ENCODE measurements at regions not wholly inside any gene's neighbourhood (a gene's known extent, or its start where the extent isn't known, plus 50 kb on each side); places are given as distances from the start of the nearest gene placed in this dataset.
A peak's percentile ranks its signal among the peaks of the same experiment; 100 is the strongest.

DNA sequence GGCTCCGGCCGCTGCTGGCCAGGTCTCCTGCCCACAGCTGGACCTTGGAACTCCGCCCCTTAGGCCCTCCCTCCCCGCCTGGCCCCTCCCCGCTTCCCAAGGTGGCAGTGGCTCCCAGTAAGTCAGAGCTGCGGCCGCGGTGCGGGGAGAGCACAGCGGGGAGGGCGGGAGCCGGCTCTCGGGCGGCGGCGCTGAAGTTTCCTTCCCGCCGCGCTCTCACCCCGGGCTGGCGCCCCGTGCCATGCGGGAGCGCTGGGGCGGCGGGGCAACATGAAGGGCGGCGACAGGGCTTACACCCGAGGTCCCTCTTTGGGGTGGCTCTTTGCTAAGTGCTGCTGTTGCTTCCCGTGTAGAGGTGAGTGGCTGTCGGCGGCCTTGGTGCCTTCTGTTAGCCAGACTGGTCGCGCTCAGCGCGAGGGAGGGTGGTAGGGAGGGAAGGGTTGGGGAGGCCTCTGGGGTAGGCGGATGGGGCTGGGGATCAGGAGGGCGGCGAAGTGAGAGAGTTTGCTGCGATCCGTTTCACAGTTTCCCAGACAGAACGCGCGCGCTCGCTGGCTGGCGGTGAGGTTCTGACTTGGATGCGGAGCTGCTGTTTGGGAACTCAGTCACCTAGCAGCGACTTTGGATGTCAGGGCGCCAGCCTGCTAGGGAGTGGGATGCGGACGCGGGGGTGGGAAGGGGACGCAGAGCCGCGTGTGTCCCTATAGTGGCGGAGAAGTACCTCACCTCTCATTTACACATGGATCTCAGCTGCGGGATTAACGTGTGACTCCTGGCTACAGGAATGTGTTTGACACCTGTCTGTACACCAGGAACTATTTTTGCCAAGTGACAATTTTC, 145.5 kb upstream of the UMPS start:
- intact Hi-C loops (cut with DNase I): no loop called here
- ATAC-seq (peak; percentile 76), DNase-seq (ENCODE audit: low spot score) (peak; percentile 66)

DNA sequence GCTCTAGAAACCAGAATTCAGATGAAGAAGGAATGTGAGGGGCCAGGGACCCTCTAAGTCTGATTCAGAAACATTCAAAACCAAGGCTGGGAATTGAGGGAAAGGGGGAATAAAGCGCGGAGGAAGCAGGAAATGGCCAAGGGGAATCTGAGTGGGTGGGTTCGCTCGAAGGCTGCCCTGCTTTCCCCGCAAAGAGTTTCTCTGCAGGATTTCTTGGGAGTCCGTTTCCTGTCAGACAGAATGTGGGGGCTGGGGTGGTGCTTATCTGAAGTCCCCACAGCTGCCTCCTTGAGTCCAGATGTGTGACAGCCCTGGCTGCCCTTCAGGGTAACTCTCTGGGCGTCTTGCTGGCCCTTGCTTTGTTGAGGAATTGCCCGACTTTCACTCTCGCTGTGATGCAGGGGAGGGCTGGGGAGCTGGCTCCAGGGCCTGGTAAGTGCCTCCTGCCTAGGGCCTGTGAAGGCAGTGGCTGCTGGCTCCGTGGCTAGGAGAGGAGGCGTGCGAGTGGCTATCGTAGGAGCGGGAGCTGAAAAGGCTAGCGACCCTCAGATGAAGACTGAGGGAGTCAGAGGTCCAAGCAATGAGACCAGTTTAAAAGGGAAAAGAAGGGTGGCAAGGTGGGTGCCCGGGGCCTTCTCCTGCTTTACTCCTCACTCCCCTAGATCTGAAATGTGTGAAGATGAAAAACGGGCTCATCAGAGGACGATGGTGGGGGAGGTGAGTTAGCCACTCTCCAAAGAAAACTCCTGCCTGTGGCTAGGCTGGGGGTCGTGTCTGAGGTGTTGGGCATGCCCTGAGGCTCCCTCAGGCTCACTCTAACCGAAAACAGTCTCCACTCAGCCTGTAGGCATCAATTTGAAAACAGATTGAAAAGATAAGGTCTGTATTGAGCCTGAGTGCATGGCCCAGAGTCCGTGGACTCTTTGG, 143.9 kb upstream of the UMPS start:
- intact Hi-C loops (cut with DNase I): no loop called here
- no peak for ATAC-seq
- DNase-seq (ENCODE audit: low spot score): no peak

DNA sequence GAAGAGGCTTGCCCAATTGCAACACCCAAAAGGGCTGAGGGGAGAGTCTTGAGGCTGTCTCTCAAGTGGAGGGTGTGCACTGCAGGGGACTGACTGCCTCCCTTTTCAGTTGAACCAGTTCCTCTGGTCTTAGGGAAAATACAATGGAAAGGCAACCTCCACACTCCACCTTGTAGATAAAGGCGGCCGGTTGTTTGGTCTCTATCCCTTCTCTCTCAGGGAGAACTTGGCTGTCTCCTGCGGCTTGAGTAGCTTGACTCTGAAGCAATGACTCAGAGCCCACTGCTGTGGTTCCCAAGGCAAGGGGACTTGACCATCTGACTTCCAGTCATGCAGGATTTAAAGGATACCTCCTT, 143.2 kb upstream of the UMPS start:
- DNase-seq (ENCODE audit: low spot score): no peak
- intact Hi-C loops (cut with DNase I): no loop called here
- no peak for ATAC-seq

DNA sequence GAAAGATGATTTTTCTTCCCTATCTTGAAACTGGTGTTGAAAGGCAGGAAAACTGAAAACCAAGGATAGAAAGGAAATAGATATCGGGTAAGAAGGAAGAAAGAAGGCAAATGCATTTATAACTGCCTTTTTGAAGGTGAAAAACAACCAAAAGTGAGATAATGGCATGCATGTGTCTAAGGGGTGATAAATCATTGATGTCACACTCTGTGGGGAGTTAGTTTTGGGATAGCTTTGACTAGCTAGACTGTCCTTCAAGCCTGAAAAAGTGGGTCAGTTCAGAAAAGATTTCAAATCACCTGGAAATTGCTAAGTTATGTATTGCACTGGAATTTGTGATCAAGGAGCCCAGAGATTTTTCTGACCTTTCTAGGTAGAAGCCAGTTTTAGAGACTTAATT, 142.2 kb upstream of the UMPS start:
- DNase-seq (ENCODE audit: low spot score) (no peak), ATAC-seq (no peak)
- intact Hi-C loops (cut with DNase I): no loop called here

DNA sequence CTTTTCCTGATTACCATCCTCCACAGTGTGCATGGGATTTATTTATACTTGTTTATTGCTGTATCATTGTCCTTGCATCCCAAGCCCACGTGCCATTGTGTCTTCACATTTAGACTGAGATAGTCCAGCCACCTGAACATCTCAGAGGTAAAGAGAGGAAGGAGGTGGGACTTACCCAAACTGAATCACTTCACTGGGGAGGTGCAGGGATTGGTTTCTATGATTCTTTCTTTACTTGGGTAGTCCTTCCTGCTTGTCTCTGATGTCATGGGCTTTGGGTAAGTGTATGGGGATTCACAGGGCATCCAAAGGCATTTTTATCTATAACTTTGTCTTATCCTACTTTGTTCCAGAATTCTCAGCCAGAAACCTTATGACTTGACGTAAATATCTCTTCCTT, 141.5 kb upstream of the UMPS start:
- intact Hi-C loops (cut with DNase I): no loop called here
- DNase-seq (ENCODE audit: low spot score): no peak
- ATAC-seq: no peak

DNA sequence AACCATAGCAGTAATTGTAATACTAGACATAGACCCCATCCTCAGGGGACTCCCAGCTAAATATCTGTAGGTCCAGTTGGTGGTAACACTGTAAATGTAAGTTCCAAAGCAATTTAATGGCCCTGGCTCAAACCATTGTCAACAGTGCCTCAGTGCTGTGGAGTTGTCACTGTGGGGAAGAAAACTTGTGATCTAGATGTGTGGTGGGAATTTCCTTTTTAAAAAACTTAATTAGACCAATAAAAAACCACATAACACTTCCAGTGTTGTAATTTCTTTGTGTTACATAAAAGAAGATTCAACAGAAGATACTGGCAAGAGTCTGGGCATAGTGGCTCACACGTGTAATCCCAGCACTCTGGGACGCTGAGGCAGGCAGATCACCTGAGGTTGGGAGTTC, 138.6 kb upstream of the UMPS start:
- ATAC-seq: no peak
- DNase-seq (ENCODE audit: low spot score): no peak
- intact Hi-C loops (cut with DNase I): no loop called here

DNA sequence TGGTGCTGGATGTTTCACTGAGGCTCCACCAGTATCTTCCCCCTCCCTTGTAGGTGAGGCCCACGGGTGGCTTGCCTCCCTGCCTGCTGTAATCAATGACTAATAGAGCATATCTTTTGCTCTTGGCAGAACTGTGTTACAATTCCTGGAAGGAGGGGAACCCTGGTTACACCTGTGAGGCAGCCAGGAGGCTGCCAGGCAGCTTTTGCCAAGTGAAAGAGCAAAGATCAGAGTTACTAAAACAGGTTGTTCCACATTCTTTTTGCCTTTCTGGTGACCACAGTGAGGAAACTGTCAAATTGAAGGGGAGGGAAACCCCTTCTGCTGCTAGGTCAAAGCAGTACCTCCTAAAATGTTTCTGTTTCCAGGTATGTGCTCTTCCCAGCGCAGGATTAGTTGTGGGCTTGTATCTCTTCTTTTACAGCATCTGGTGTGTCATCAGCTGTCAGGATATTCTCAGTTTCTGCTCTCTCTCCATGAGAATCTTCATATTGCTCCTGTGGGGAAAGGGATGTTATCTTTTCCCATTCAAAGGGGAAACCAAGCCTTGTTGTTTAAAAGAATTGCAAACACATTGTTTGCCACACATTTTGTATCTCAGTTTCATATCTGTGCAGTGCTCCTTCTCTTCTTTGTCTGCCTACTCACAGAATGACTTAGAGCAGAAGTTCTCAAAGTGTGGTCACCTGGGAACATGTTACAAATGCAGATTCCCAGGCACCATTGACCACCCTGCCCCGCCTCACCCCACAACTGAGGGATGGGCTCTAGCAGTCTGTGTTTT, 137.4 kb upstream of the UMPS start:
- intact Hi-C loops (cut with DNase I): no loop called here
- no peak for ATAC-seq
- no peak for DNase-seq (ENCODE audit: low spot score)

DNA sequence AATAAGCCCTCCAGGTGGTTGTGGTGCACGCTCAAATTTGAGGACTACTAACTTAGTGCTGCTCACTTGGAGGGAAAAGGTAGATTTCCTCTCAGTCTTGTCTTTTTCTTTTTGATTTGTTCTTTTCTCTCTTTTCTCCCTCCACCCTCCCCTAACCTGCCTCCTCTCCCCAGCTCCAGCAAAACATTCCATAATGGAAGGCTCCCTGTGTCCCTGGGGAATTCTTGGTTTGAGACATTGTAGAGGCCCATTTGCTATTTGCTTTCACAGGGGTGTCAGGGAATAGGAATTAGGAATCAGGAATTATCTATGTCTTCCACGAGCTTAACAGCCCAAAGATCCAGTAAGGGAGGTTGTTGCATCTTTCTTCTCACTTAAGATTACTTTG, 136.8 kb upstream of the UMPS start:
- no peak for DNase-seq (ENCODE audit: low spot score)
- ATAC-seq: no peak
- intact Hi-C loops (cut with DNase I): no loop called here

DNA sequence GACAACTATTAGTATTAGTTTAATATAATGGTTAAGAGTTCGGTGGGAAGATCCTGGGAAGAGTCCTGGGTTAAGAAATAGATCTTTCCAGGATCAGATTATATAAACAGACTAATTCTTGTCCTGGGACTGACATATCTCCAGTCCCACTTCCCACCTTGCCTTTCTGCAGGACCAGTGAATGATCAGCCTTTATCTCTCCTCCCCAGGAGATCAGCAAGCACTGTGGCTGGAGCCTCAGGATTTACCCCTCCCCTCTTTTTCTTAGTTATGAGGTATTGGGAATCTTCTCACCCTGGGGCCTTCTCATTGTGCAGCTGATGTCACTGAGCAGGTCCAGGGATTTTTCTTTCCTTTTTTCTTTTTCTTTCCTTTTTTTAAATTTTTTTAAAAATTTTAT, 135.7 kb upstream of the UMPS start:
- DNase-seq (ENCODE audit: low spot score) (no peak), ATAC-seq (no peak)
- intact Hi-C loops (cut with DNase I): no loop called here

DNA sequence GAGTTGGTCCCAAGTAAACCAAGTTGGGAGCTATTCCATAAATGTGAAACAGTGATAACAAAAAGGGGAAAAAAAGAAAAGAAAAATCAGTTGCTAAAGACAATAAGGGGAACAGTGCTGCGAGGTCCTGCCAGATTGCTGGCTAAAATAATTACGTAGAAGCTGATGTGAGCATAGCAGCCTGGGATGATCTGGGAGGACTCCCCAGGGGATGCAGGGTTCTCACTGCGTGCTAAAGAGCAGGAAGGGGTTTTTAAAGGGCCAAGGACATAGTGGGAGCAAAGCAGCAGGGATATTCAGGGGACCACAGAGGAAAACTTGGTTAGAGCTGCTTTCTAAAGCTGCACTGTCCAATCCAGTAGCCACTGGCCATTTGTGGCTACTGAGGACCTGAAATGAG, 133.0 kb upstream of the UMPS start:
- intact Hi-C loops (cut with DNase I): no loop called here
- DNase-seq (ENCODE audit: low spot score) (no peak), ATAC-seq (no peak)

DNA sequence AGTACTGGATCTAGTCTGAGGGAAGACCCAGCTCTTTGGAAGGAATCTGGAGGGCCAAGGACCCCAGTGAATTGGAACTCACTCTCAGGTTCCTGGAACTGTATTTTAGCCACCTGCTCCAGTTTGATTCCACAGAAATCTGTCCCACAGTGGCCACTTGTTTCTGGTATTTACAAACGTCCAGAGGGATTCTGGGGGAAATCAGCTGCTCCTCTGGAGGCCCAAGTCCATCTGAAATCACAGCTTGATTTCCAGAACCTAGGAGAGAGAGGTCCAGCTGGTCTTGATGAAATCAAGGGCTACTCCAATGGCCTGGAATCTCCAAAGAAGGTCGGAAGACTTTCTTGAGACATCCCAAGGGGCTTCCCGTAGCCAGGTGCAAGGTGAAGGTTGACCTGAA, 132.3 kb upstream of the UMPS start:
- intact Hi-C loops (cut with DNase I): no loop called here
- ATAC-seq: no peak
- no peak for DNase-seq (ENCODE audit: low spot score)

DNA sequence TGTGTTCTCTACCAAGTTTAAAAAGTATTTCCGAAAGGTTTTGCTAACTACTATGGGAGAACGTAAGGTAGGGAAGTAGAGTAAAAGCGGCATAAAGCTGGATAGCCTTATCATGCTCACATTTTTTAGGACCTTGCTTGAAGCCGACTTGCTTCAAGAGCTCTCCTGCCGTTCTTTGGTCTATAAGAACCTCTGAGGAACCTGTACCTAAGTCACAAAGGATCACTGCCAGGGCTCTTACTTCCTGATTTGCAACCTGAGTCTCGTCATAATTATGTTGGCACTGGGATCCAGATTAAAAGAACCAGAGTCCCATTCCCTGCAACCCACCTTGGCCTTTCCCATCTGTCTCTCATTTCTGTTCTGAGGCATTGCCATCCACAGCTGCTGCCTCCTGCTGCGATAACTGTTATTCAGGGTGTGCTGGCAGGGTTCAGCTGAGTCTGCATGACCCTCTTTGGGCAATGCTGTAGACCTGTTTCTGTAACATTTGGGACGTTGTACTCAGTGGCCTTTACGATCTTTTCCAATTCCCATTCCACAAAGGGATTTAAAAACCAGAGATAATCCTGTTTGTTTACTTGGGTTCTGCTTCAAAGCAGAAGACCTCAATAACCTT, 131.0 kb upstream of the UMPS start:
- no peak for ATAC-seq
- intact Hi-C loops (cut with DNase I): no loop called here
- no peak for DNase-seq (ENCODE audit: low spot score)

DNA sequence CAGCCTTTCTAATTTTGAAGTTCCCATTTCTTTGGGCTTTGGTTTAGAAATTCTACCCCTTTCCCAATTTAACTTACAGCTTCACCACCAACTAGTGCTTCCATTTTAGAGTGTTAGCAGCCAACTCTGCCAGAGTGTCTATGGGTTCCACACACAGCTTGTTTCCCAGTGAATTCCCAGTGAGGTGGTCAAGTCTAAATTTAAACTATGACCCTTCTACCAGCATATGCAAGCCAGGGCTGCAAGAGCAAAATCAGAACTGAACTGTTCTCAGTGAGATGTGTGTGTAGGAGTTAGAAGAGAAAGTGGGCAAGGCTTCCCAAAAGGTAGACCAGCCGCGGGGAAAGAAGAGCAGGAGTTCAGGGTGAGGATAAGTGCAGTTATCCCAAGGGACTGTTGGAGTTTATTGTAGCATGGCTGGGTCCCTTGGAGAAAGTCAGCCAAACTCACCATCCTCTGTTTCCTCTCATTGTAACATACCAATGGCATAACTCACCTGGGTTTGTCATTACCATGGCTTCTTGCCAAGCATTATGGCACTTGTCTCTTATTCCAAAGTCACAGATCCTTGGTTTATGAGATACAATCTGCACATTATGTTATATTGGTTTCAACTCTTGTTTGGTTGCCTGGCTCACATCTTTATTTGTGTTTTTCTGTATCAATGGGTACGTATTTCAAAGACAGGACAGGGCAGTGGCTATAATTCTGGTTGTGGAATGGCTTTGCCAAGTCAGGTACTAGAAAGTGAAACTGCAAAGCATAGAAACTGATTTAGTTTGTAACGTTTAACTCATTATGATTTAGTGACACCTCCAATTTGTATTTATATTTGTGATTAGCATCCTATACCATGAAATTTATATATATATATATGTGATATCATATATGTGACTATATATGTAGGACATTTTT, 130.2 kb upstream of the UMPS start:
- DNase-seq (ENCODE audit: low spot score) (no peak), ATAC-seq (no peak)
- intact Hi-C loops (cut with DNase I): no loop called here

DNA sequence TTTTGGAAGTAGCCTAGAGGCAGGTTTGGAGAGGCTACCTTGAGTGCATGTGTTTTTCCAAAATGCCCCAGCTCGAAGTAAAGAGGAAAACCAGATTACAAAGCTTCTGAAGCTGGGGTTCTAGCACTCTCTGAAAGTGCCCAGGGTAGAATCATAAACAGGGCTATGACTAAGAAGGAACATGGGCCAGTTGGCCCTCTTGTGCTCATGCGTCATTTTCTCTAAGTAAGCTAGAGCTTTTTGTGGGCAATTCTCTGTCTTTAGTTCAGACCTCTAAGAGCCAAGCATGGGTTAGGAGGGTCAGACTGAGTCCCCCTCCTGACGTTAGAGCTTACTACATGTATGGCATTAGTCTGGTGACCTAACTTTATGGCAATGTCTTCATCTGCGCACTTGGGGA, 129.5 kb upstream of the UMPS start:
- ATAC-seq (no peak), DNase-seq (ENCODE audit: low spot score) (no peak)
- intact Hi-C loops (cut with DNase I): no loop called here

DNA sequence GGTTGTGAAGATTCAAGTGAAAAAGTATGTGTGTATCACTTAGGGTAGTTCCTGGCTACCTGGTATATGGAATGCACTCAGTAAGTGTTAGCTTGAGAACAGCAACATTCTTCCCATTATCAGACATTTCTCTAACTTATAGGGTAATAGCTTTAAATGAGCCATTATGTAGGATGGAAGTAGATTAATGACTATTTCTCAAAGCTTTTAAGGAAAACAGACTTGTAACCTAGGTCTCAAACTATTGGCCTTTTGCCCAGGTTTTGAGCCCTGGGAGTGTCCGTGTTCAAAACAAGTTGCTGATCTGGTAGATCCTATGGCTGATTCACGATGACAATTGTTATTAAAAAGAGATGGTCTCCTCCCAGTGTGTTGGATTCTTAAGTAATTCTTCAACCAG, 129.1 kb upstream of the UMPS start:
- ATAC-seq (no peak), DNase-seq (ENCODE audit: low spot score) (no peak)
- intact Hi-C loops (cut with DNase I): no loop called here

DNA sequence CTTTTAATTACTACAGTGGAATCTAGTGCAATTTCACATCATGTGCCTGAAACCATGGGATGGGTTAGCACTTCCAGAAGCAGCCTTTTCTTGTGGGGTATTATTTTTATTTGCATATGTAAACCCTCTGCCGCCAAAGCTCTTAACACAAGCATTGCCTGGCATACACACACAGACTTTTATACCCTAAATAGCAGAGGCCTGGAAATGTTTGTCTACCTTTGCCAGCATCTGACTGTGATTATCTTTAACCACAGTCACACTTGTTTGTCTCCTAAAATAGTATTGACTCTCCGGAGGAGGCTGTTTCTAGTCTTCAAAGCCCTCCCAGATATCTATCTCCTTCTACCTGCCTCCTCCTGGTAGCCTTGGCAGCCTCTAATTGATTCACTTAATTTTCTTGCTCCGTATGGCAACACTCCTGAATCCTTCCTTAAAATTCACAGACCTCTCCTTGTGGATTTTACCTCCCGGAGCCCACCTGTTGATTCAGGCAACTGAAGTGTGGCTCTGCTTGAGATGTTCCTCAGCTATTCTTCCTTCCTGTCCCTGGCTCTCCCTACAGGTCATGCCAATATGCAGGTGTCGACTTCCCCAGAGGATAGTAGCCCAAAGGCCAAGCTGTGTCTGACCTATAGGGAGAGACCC, 127.1 kb upstream of the UMPS start:
- ATAC-seq (no peak), DNase-seq (ENCODE audit: low spot score) (no peak)
- intact Hi-C loops (cut with DNase I): no loop called here

DNA sequence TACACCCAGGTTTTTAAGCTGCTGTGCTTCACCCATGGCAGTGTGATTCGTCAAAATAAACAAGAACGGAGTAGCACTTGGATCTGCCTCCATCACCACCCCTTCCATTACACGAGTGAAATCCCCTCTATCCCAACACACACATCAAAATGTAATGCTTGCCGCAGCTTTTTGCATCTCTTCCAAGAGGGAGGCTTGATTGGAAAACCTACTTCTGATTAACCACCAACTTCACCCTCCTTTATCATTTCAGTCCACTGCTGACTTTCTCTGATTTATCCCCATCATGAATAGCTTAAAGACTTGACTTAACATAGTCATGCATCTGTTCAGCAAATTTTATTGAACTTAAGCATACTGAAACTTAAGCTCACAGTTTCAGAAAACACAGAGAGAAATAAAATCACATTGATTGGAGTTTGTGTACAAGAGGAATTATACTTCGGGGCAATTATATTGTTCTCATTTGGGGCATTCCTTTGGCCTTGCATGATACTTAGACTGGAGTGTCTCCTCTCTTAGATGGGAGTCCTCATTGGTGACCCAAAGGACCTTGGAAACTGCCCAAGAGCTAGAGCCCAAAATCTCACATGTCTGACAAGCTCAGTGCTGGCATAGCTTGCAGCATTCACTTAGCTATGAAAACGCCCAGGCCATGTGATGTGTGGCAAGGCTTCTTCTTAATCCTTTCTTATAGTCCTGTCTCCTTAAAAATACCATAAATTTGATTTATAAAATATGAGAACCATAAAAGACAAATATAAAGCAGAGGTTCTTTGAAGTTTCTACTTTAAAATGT, 124.3 kb upstream of the UMPS start:
- DNase-seq (ENCODE audit: low spot score): no peak
- intact Hi-C loops (cut with DNase I): no loop called here
- no peak for ATAC-seq

Data from sciatic nerve (tissue), 2 donors.